ENCODE measurements at regions not wholly inside any gene's neighbourhood (a gene's known extent, or its start where the extent isn't known, plus 50 kb on each side); places are given as distances from the start of the nearest gene placed in this dataset.

- DNase-seq (ENCODE audit: low spot score), result no peak
- Mint-ChIP-seq H3K27me3 (ENCODE audit: low read depth) (no peaks in the 10 kb centered on the region), H3K27ac (ENCODE audit: unreplicated experiment) (no peak overlapping the region), H3K9me3 (ENCODE audit: low read depth) (no peaks in the 10 kb centered on the region), H3K4me3 (ENCODE audit: unreplicated experiment) (no peak overlapping the region), H3K4me1 (ENCODE audit: low read depth) (peaks cover 20% of the 10 kb centered on the region), H3K36me3 (ENCODE audit: low read depth) (no peaks in the 10 kb centered on the region)
- TF ChIP-seq CTCF (IDR thresholded peaks at IDR 0.05), result no peak
Measured at GRCh38 chr6:154617175-154617574, 106.7 kb upstream of the CNKSR3 start.

- H3K9me3 Mint-ChIP-seq (ENCODE audit: low read depth), result no peaks in the 10 kb centered on the region
- no peaks in the 10 kb centered on the region for H3K36me3 Mint-ChIP-seq (ENCODE audit: low read depth)
- H3K27ac Mint-ChIP-seq (ENCODE audit: unreplicated experiment), result no peak overlapping the region
- no peaks in the 10 kb centered on the region for H3K27me3 Mint-ChIP-seq (ENCODE audit: low read depth)
- no peak for DNase-seq (ENCODE audit: low spot score)
- TF ChIP-seq CTCF (IDR thresholded peaks at IDR 0.05), result no peak
- H3K4me1 Mint-ChIP-seq (ENCODE audit: low read depth), result peaks cover 14% of the 10 kb centered on the region
- no peak overlapping the region for H3K4me3 Mint-ChIP-seq (ENCODE audit: unreplicated experiment)
Measured at GRCh38 chr6:154619146-154619545, 108.7 kb upstream of the CNKSR3 start.

DNA sequence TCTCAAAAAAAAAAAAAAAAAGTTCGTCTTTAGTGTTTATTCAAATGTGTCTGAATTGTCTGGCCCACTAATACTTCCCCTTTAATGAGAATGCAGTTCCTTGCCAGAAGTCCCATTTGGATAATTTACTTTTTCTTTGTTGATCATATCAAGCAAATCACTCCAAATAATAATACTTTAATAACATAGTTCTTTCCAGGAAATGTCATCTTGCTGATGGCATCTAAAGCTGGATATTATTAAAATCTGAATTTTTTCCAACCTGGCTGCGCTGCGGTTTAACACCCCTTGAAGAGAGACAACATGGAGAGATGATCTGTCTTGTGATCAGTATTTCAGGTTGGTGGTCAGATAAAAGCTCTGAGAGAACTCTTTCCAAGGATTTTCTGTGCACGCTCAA lies 111.2 kb upstream of the CNKSR3 start:
- Mint-ChIP-seq H3K27ac (ENCODE audit: unreplicated experiment) (no peak overlapping the region), H3K9me3 (ENCODE audit: low read depth) (no peaks in the 10 kb centered on the region), H3K4me1 (ENCODE audit: low read depth) (peaks cover 18% of the 10 kb centered on the region), H3K27me3 (ENCODE audit: low read depth) (no peaks in the 10 kb centered on the region), H3K36me3 (ENCODE audit: low read depth) (no peaks in the 10 kb centered on the region), H3K4me3 (ENCODE audit: unreplicated experiment) (no peak overlapping the region)
- no peak for DNase-seq (ENCODE audit: low spot score)
- TF ChIP-seq CTCF (IDR thresholded peaks at IDR 0.05), result no peak

DNA sequence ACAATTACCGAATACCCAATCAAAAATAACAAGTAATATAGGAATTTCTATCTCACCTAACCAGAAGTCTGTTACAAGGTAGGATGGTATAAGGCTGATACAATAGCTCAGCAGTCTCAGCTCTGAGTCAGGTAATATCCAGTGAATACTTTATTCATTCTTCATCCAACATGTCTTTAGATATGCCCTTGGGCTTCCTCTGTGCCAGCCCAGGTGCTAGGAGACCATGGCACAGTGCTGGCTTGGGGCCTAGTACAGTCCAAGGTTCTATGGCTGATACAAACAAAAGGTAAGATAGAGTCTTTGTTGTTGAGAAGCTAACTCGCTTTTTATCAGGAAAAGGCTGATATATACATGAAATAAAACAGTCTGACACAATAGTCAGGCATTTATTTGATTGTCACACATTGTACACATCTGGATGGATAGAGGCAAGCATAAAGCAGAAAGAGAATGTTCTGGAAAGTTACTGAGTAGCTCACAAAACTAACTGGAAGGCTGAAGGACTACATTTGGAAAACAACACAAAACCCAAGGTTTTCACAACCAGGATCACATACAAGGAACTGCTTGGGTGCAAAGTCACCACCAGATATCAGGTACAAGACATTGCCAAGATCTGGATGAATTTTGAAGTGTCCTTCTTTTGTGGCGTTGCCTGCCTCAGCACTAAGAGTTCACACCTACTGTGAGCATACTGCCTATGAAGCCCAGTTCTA lies 110.4 kb upstream of the SCAF8 start:
- Mint-ChIP-seq H3K27ac (ENCODE audit: unreplicated experiment) (no peak overlapping the region), H3K4me3 (ENCODE audit: unreplicated experiment) (no peak overlapping the region), H3K9me3 (ENCODE audit: low read depth) (no peaks in the 10 kb centered on the region), H3K36me3 (ENCODE audit: low read depth) (no peaks in the 10 kb centered on the region), H3K4me1 (ENCODE audit: low read depth) (peaks cover 18% of the 10 kb centered on the region), H3K27me3 (ENCODE audit: low read depth) (no peaks in the 10 kb centered on the region)
- TF ChIP-seq CTCF (IDR thresholded peaks at IDR 0.05), result no peak
- no peak for DNase-seq (ENCODE audit: low spot score)

DNA sequence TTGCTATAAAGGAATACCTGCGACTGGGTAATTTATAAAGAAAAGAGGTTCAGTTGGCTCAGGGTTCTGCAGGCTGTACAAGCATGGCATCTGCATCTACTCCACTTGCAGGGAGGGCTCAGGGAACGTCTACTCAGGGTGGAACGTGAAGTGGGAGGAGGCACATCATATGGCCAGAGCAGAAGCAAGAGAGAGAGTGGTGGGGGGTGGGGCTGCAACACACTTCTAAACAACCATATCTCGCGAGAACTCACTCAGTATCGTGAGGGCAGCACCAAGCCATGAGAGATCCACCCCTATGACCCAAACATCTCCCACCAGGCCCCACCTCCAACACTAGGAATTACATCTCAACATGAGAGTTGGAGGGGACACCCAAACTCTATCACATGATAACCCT lies 109.8 kb upstream of the SCAF8 start:
- TF ChIP-seq CTCF (IDR thresholded peaks at IDR 0.05), result no peak
- no peaks in the 10 kb centered on the region for H3K27me3 Mint-ChIP-seq (ENCODE audit: low read depth)
- no peak overlapping the region for H3K27ac Mint-ChIP-seq (ENCODE audit: unreplicated experiment)
- no peaks in the 10 kb centered on the region for H3K36me3 Mint-ChIP-seq (ENCODE audit: low read depth)
- peaks cover 18% of the 10 kb centered on the region for H3K4me1 Mint-ChIP-seq (ENCODE audit: low read depth)
- DNase-seq (ENCODE audit: low spot score), result no peak
- no peak overlapping the region for H3K4me3 Mint-ChIP-seq (ENCODE audit: unreplicated experiment)
- H3K9me3 Mint-ChIP-seq (ENCODE audit: low read depth), result no peaks in the 10 kb centered on the region
